ENCODE measurements at regions not wholly inside any gene's neighbourhood (a gene's known extent, or its start where the extent isn't known, plus 50 kb on each side); places are given as distances from the start of the nearest gene placed in this dataset.

GRCh38 chr5:139743001-139743771 is 52.4 kb upstream of the PSD2 start:
- Histone ChIP-seq H3K9me3 (ENCODE audit: control insufficient read depth in 2 of 2, low read length in 2 of 2) (peaks cover 0 to 3% of the 10 kb centered on the region in 2 donors), H3K27ac (ENCODE audit: low read depth in 2 of 2, low read length in 2 of 2) (no peak overlapping the region), H3K27me3 (ENCODE audit: control insufficient read depth in 2 of 2, insufficient read depth in 2 of 2, low read length in 2 of 2) (peaks cover 17 to 21% of the 10 kb centered on the region in 2 donors), H3K4me3 (ENCODE audit: low read length in 2 of 2) (no peak overlapping the region), H3K4me1 (ENCODE audit: control insufficient read depth in 2 of 2, insufficient read depth in 2 of 2, low read length in 2 of 2) (peaks cover 21 to 26% of the 10 kb centered on the region in 2 donors), H3K36me3 (ENCODE audit: control insufficient read depth in 2 of 2, insufficient read depth in 2 of 2, low read length in 2 of 2) (no peaks in the 10 kb centered on the region), H3K9ac (ENCODE audit: low read depth in 1 of 2, low read length in 2 of 2) (no peak overlapping the region)

- Histone ChIP-seq H3K9ac (ENCODE audit: low read depth in 1 of 2, low read length in 2 of 2) (no peak overlapping the region), H3K4me3 (ENCODE audit: low read length in 2 of 2) (no peak overlapping the region), H3K36me3 (ENCODE audit: control insufficient read depth in 2 of 2, insufficient read depth in 2 of 2, low read length in 2 of 2) (no peaks in the 10 kb centered on the region), H3K4me1 (ENCODE audit: control insufficient read depth in 2 of 2, insufficient read depth in 2 of 2, low read length in 2 of 2) (peaks cover 19 to 25% of the 10 kb centered on the region in 2 donors), H3K27me3 (ENCODE audit: control insufficient read depth in 2 of 2, insufficient read depth in 2 of 2, low read length in 2 of 2) (peaks cover 22 to 26% of the 10 kb centered on the region in 2 donors), H3K9me3 (ENCODE audit: control insufficient read depth in 2 of 2, low read length in 2 of 2) (peaks cover 0 to 3% of the 10 kb centered on the region in 2 donors), H3K27ac (ENCODE audit: low read depth in 2 of 2, low read length in 2 of 2) (no peak overlapping the region)
Observed at GRCh38 chr5:139743804-139744203, 51.8 kb upstream of the PSD2 start.

- no peak overlapping the region for H3K9ac ChIP-seq (ENCODE audit: low read depth in 1 of 2, low read length in 2 of 2)
- peaks cover 29% of the 10 kb centered on the region in 2 donors for H3K27me3 ChIP-seq (ENCODE audit: control insufficient read depth in 2 of 2, insufficient read depth in 2 of 2, low read length in 2 of 2)
- H3K9me3 ChIP-seq (ENCODE audit: control insufficient read depth in 2 of 2, low read length in 2 of 2), result peaks cover 0 to 3% of the 10 kb centered on the region in 2 donors
- no peak overlapping the region for H3K27ac ChIP-seq (ENCODE audit: low read depth in 2 of 2, low read length in 2 of 2)
- H3K36me3 ChIP-seq (ENCODE audit: control insufficient read depth in 2 of 2, insufficient read depth in 2 of 2, low read length in 2 of 2), result no peaks in the 10 kb centered on the region
- peaks cover 16 to 23% of the 10 kb centered on the region in 2 donors for H3K4me1 ChIP-seq (ENCODE audit: control insufficient read depth in 2 of 2, insufficient read depth in 2 of 2, low read length in 2 of 2)
- no peak overlapping the region for H3K4me3 ChIP-seq (ENCODE audit: low read length in 2 of 2)
Observed at GRCh38 chr5:139744471-139745131, 51.0 kb upstream of the PSD2 start.

GRCh38 chr5:139745132-139745799 is 50.3 kb upstream of the PSD2 start:
- no peaks in the 10 kb centered on the region for H3K36me3 ChIP-seq (ENCODE audit: control insufficient read depth in 2 of 2, insufficient read depth in 2 of 2, low read length in 2 of 2)
- H3K9ac ChIP-seq (ENCODE audit: low read depth in 1 of 2, low read length in 2 of 2), result no peak overlapping the region
- H3K4me1 ChIP-seq (ENCODE audit: control insufficient read depth in 2 of 2, insufficient read depth in 2 of 2, low read length in 2 of 2), result peaks cover 16 to 23% of the 10 kb centered on the region in 2 donors
- H3K9me3 ChIP-seq (ENCODE audit: control insufficient read depth in 2 of 2, low read length in 2 of 2), result peaks cover 0 to 3% of the 10 kb centered on the region in 2 donors
- no peak overlapping the region for H3K27ac ChIP-seq (ENCODE audit: low read depth in 2 of 2, low read length in 2 of 2)
- H3K27me3 ChIP-seq (ENCODE audit: control insufficient read depth in 2 of 2, insufficient read depth in 2 of 2, low read length in 2 of 2), result peaks cover 29% of the 10 kb centered on the region in 2 donors
- H3K4me3 ChIP-seq (ENCODE audit: low read length in 2 of 2), result no peak overlapping the region

GRCh38 chr5:139745800-139746690 is 49.6 kb upstream of the PSD2 start:
- Histone ChIP-seq H3K4me1 (ENCODE audit: control insufficient read depth in 2 of 2, insufficient read depth in 2 of 2, low read length in 2 of 2) (peaks cover 16 to 23% of the 10 kb centered on the region in 2 donors), H3K36me3 (ENCODE audit: control insufficient read depth in 2 of 2, insufficient read depth in 2 of 2, low read length in 2 of 2) (no peaks in the 10 kb centered on the region), H3K27me3 (ENCODE audit: control insufficient read depth in 2 of 2, insufficient read depth in 2 of 2, low read length in 2 of 2) (peaks cover 29% of the 10 kb centered on the region in 2 donors), H3K9ac (ENCODE audit: low read depth in 1 of 2, low read length in 2 of 2) (no peak overlapping the region), H3K4me3 (ENCODE audit: low read length in 2 of 2) (peak overlapping the region; percentile 38 to 55), H3K27ac (ENCODE audit: low read depth in 2 of 2, low read length in 2 of 2) (no peak overlapping the region), H3K9me3 (ENCODE audit: control insufficient read depth in 2 of 2, low read length in 2 of 2) (peaks cover 0 to 3% of the 10 kb centered on the region in 2 donors)

Measured in mucosa of rectum (tissue), 2 donors.